ENCODE measurements at regions not wholly inside any gene's neighbourhood (a gene's known extent, or its start where the extent isn't known, plus 50 kb on each side); places are given as distances from the start of the nearest gene placed in this dataset.
A peak's percentile ranks its signal among the peaks of the same experiment; 100 is the strongest.

- intact Hi-C loops (cut with DNase I, micrococcal nuclease): loop anchor here in 1 of 2 donors (10.0 kb wide), 1 partner anchor 1251 kb away; no protein-coding TSS in a partner anchor
- no peak for ATAC-seq
Observed at GRCh38 chr10:36885746-36886145, 239.7 kb upstream of the ANKRD30A start.

GRCh38 chr10:36882781-36883180 is 242.6 kb upstream of the ANKRD30A start:
- intact Hi-C loops (cut with DNase I, micrococcal nuclease): loop anchor here in 1 of 2 donors (10.0 kb wide), 1 partner anchor 1248 kb away; no protein-coding TSS in a partner anchor
- DNase-seq: no peak
- ATAC-seq: no peak

More at GRCh38 chr10:36885746-36886145, 239.7 kb upstream of the ANKRD30A start:
- DNase-seq: no peak

GRCh38 chr10:36880898-36881297 is 244.5 kb upstream of the ANKRD30A start:
- DNase-seq (no peak), ATAC-seq (no peak)
- intact Hi-C loops (cut with DNase I, micrococcal nuclease): loop anchor here in 1 of 2 donors (10.0 kb wide), 1 partner anchor 1246 kb away; no protein-coding TSS in a partner anchor

DNA sequence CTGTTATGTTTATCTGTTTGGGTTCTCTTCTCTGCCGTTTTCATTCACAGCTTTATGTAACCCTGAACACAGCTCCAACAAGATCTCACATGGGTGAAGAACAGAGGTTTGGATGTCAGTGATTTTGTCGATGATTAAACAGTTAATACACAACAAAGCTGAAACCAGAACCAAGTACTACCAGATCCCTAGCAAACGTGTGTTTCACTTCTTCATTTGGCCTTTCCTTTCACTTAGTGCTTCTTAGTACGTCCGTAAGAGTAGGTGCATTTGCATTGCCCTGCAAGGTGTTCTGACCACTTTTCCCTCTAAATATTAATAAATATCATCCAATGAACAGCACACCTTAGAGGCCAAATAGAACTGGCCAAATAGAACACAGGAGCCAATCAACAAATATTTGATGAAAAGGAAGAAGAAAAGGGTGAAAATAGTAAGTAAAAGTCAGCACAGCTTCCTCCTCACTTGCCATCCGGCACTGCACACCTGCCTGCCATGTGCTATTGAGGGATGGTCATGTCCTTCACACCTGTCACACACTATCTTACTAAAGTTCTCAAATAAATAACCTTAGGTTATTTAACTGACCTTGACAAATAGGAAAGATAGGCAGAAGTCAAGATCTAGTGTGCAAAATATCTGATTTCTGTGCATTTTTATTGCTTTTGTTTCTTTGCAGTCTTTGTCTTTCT is 252.6 kb upstream of the ANKRD30A start:
- no peak for ATAC-seq
- intact Hi-C loops (cut with DNase I, micrococcal nuclease): no loop called here
- no peak for DNase-seq

GRCh38 chr10:36840788-36841187 is 284.6 kb upstream of the ANKRD30A start:
- intact Hi-C loops (cut with DNase I, micrococcal nuclease): no loop called here
- no peak for ATAC-seq

DNA sequence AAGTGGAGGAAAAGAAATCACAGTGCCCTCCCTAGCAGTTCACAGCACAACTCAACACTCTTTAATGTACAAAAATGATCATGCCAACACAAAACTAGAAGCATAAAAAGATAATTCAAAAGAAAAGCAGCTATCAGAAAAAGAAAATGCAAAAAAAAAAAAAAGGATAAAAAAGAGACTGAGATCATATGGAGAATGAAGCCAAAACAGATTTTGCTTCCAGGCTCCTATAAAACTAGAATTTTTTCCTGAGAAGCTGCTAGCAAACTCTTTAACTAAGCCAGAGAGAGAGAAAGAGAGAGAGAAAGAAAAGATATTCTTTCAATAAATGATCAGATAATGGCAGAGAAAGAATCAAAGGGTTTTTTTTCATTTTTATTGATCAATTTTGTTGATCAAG is 288.0 kb upstream of the ANKRD30A start:
- DNase-seq: no peak
- ATAC-seq: no peak
- intact Hi-C loops (cut with DNase I, micrococcal nuclease): no loop called here

More at GRCh38 chr10:36840788-36841187, 284.6 kb upstream of the ANKRD30A start:
- DNase-seq: no peak

GRCh38 chr10:36819781-36820180 is 305.6 kb upstream of the ANKRD30A start:
- intact Hi-C loops (cut with DNase I, micrococcal nuclease): no loop called here
- DNase-seq: no peak
- no peak for ATAC-seq

DNA sequence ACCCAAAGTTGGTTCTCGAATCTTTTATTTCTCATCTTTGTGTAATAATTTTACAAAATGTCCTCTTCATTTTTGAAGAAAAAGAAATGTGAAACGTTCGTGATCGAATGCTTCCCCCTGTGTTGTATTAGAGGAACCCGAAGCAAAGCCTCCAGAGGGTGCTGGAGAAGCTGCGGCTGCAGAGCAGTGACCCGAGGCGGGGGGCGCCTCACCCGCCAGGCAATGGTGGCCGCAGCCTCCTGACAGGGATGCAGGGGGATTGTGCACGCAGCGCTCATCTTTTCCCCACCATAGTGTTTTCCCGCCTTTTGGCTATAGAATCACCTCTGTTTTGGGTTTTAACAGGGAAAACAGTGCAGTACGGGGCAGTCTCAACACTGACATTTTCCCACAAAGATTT is 307.5 kb upstream of the ANKRD30A start:
- intact Hi-C loops (cut with DNase I, micrococcal nuclease): no loop called here
- ATAC-seq (no peak), DNase-seq (no peak)

- ATAC-seq (no peak), DNase-seq (no peak)
- intact Hi-C loops (cut with DNase I, micrococcal nuclease): no loop called here
Observed at GRCh38 chr10:36808625-36809362, 316.6 kb upstream of the ANKRD30A start.

GRCh38 chr10:36803229-36803628 is 322.2 kb upstream of the ANKRD30A start:
- intact Hi-C loops (cut with DNase I, micrococcal nuclease): no loop called here
- no peak for DNase-seq
- no peak for ATAC-seq

DNA sequence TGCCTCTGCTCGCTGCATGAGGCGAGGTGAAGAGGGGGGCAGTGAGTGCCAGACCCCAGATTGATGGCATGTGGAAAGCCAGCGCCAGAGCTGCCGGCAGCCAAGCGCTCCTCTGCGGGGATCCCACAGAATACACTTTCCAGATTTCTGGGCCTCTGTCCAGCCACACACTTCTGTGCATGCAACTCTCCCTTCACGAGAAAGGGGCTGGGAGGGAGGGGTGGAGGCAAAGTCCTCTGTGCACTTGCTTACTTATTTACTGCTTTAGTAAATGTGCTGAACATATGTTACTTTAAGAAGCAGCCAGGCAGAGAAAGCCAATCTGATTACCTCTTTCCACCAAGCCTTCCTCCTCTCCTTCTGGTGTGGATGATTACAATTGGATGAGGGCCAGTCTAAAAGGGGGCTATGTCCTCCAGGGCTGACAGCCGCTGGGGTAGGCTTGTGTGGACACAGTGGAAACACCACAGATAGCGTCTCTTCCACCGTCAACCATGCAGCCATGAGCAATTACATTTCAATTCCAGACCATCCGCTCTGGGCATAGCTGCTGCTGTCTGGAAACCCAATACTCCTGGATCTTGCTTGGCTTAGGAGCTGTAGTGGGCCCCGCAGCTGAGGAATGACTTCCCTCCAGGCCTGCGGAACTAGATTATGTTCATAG is 322.8 kb upstream of the ANKRD30A start:
- DNase-seq (peak in 1 of 2 donors; percentile 5), ATAC-seq (no peak)
- intact Hi-C loops (cut with DNase I, micrococcal nuclease): no loop called here

GRCh38 chr10:36801660-36802059 is 323.7 kb upstream of the ANKRD30A start:
- DNase-seq: no peak
- ATAC-seq: no peak
- intact Hi-C loops (cut with DNase I, micrococcal nuclease): no loop called here

GRCh38 chr10:36794981-36795380 is 330.4 kb upstream of the ANKRD30A start:
- ATAC-seq (no peak), DNase-seq (no peak)
- intact Hi-C loops (cut with DNase I, micrococcal nuclease): no loop called here

DNA sequence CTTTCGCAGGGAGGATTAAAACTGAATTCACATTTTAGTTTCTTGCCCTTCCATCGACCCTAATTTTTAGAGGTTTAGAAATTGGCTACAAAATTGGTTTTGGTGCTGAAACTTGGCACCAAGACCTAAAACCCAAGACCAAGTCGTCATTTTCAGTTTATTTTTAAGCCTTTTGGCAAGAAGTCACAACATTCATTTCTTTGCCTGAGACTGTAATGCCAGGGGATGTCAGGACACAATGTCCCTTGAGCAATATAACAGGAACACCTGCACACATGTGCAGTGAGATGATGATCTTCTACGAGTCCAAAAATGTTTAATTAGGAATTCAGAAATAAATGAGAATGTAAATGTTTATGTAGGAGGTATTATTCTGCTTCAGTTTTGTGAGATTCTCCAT is 335.4 kb upstream of the ANKRD30A start:
- ATAC-seq: no peak
- intact Hi-C loops (cut with DNase I, micrococcal nuclease): no loop called here
- no peak for DNase-seq

GRCh38 chr10:36788152-36788551 is 337.2 kb upstream of the ANKRD30A start:
- intact Hi-C loops (cut with DNase I, micrococcal nuclease): no loop called here
- DNase-seq (no peak), ATAC-seq (no peak)

DNA sequence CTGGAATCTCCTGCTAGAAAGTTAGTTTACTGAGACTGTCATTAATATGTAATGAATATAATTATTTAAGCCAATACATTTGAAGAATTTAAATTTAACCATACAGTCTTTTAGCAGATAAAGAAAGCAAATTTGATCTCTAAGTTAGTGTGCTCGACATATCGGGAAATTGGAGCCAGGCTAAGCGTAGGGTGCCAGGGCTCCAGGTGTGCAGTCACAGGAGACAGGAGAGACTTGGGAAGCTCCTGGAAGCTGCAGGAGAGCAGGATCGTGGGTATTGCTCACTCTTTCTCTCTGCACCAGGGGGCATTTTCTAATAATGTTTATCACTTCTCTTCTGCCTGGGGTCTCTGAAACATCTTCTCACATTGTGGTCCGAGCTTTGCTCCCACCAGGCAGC is 342.0 kb upstream of the ANKRD30A start:
- ATAC-seq: no peak
- DNase-seq: no peak
- intact Hi-C loops (cut with DNase I, micrococcal nuclease): no loop called here

DNA sequence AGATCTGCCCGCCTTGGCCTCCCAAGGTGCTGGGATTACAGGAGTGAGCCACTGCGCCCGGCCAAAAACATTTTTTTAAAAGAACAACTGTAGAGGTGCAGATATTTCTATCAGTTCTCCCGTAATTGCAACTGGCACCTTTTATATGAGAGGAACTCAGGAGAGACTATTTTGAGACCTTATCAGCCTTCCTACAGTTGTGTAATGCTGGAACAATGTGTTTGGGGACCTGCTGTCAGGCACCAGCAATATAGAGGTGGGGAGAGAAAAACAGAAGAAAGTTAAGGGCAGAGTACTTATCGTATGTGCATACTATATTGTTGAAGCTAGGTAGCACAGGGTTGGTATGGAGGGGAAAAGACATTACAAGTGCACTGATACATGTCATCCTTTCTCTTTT is 343.8 kb upstream of the ANKRD30A start:
- DNase-seq (no peak), ATAC-seq (no peak)
- intact Hi-C loops (cut with DNase I, micrococcal nuclease): no loop called here

DNA sequence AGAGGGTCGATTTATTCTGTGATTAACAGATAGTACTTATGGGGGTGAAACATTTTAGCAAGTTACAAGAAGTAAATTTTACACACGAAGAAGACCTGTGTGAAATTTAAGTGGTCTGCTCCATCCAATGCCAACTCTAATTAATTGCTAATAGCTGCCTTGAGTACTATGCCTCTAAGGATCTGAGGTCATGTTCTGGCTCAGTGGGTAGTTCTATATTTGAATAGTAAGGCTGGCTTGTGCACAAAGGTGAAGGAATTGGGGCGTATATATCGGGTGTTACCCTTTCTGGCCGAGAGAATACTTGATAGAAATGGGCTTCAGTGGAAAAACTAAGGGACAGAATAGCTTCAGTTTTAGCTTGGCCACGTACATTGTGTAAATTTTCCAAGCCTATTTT is 345.2 kb upstream of the ANKRD30A start:
- ATAC-seq (no peak), DNase-seq (no peak)
- intact Hi-C loops (cut with DNase I, micrococcal nuclease): no loop called here

- DNase-seq: no peak
- intact Hi-C loops (cut with DNase I, micrococcal nuclease): loop anchor here in 1 of 2 donors (5.0 kb wide), 1 partner anchor 1142 kb away; no protein-coding TSS in a partner anchor
- ATAC-seq: peak; percentile 49
Observed at GRCh38 chr10:36779238-36779846, 346.1 kb upstream of the ANKRD30A start.
